Stomach smooth muscle (tissue), 2 donors: ENCODE measurements at regions not wholly inside any gene's neighbourhood (a gene's known extent, or its start where the extent isn't known, plus 50 kb on each side); places are given as distances from the start of the nearest gene placed in this dataset.
"Not testable (repeated sequence)": the region's sequence is repeated elsewhere in the genome, so short reads cannot be mapped to it uniquely, and the experiment has no call there.

Experiments used
- H3K27ac ChIP-seq: one replicate; pipeline ENCODE4 v1.7.0; 2013; ENCODE audit warnings: mild to moderate bottlenecking, low read length, inconsistent platforms
- H3K27me3 ChIP-seq, 2 donors: one replicate each; pipeline ENCODE4 v1.7.0; 2013; ENCODE audit warnings: low read length in 2 of 2; ENCODE audit not compliant: insufficient read depth in 2 of 2, control insufficient read depth in 1 of 2
- H3K36me3 ChIP-seq, 2 donors: one replicate each; pipeline ENCODE4 v1.7.0; 2013; ENCODE audit warnings: low read length in 2 of 2; ENCODE audit not compliant: control insufficient read depth in 2 of 2, insufficient read depth in 2 of 2
- H3K4me1 ChIP-seq: one replicate; pipeline ENCODE4 v1.7.0; 2013; ENCODE audit warnings: low read length; ENCODE audit not compliant: control insufficient read depth, insufficient read depth
- H3K4me3 ChIP-seq, 2 donors: one replicate each; pipeline ENCODE4 v1.7.0; 2013; ENCODE audit warnings: low read length in 2 of 2
- H3K9ac ChIP-seq, 2 donors: one replicate each; pipeline ENCODE4 v1.7.0; 2013; ENCODE audit warnings: low read length in 2 of 2, mild to moderate bottlenecking in 1 of 2
- H3K9me3 ChIP-seq, 2 donors: one replicate each; pipeline ENCODE4 v1.7.0; 2013; ENCODE audit warnings: low read length in 2 of 2; ENCODE audit not compliant: control insufficient read depth in 2 of 2
- donor health status: healthy.
- donor health status: Pancreatic carcinoma.

DNA sequence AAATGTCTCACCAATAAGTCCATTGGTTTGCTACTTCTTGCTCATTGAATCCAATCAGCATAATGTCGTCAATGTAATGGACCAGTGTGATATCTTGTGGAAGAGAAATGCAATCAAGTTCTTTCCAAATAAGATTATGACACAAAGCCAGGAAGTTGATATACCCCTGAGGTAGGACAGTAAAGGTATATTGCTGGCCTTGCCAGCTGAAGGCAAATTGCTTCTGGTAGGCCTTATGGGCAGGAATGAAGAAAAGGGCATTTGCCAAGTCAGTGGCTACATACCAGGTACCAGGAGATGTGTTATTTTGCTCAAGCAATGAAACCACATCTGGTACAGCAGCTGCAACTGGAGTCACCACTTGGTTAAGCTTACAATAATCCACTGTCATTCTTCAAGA is 276.1 kb downstream of the C12orf75 start:
- H3K36me3 ChIP-seq, H3K4me3 ChIP-seq, H3K9me3 ChIP-seq, H3K9ac ChIP-seq, H3K4me1 ChIP-seq, H3K27me3 ChIP-seq, H3K27ac ChIP-seq: not testable (repeated sequence)

- not testable (repeated sequence) for H3K4me1 ChIP-seq, H3K27me3 ChIP-seq, H3K9me3 ChIP-seq, H3K36me3 ChIP-seq, H3K9ac ChIP-seq, H3K4me3 ChIP-seq, H3K27ac ChIP-seq
Measured at GRCh38 chr12:105609001-105609400, 278.5 kb downstream of the C12orf75 start.

DNA sequence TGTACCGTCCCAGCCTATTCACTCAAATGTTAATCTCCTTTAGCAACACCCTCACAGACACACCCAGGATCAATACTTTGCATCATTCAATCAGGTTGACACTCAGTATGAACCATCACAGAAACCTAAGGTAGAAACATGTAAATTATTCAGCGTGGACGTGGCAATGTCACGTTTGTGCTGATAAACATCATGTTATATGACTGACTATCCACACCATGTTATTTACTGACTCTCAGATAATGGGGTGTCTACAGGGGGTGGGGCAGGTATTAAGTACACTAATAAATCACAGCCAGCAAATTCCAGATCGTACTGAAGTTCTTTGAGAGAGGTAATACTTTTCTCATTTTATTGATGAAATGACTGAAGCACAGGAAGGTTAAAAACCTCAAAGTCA is 280.0 kb downstream of the C12orf75 start:
- Histone ChIP-seq H3K36me3 (no peaks in the 10 kb centered on the region), H3K9me3 (no peaks in the 10 kb centered on the region), H3K4me1 (no peaks in the 10 kb centered on the region), H3K4me3 (no peak overlapping the region), H3K27ac (no peak overlapping the region), H3K27me3 (no peaks in the 10 kb centered on the region), H3K9ac (no peak overlapping the region)

GRCh38 chr12:105611340-105611739 is 280.8 kb downstream of the C12orf75 start:
- H3K9ac ChIP-seq = no peak overlapping the region

DNA sequence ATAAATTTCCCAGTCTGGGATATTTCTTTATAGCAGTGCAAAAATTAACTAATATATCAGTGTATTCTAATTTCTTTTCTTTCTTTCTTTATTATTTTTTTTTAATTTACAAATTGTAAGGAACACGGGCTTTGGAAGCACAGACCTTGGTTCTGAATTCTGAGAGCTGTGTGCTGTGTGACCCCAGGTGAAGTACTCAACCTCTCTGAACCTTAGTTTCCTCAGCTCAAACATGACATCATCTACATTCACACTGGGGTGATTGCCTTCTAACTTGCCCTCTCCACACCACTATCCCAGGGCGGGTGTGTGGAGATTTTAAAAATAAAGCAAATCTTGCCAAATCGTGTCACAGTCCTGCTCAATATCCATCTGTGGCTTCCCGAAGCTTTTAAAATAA is 282.8 kb downstream of the C12orf75 start:
- Histone ChIP-seq H3K27ac (no peak overlapping the region), H3K9ac (no peak overlapping the region), H3K27me3 (no peaks in the 10 kb centered on the region), H3K4me3 (no peak overlapping the region), H3K9me3 (no peaks in the 10 kb centered on the region), H3K36me3 (no peaks in the 10 kb centered on the region), H3K4me1 (no peaks in the 10 kb centered on the region)

More at GRCh38 chr12:105611340-105611739, 280.8 kb downstream of the C12orf75 start:
- H3K9me3 ChIP-seq = no peaks in the 10 kb centered on the region
- H3K4me1 ChIP-seq = no peaks in the 10 kb centered on the region
- H3K36me3 ChIP-seq = no peaks in the 10 kb centered on the region
- no peaks in the 10 kb centered on the region for H3K27me3 ChIP-seq
- no peak overlapping the region for H3K27ac ChIP-seq
- H3K4me3 ChIP-seq = no peak overlapping the region

DNA sequence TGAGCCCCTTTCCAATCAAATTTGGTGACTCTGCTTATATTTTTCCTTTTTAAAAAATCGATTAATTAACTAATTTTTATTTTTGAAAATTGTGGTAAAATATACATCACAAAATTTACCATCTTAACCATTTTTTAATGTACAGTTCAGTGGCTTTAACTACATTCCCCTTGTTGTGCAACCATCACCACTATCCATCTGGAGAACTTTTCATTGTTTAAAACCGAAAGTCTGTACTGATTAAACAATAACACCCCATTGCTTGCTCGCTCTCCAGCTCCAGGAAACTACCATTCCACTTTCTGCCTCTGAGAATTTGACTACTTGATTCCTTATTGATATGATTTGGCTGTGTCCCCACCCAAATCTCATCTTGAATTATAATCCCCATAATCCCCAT is 283.4 kb downstream of the C12orf75 start:
- Histone ChIP-seq H3K9me3 (no peaks in the 10 kb centered on the region), H3K27ac (no peak overlapping the region), H3K4me1 (no peaks in the 10 kb centered on the region), H3K9ac (no peak overlapping the region), H3K36me3 (no peaks in the 10 kb centered on the region), H3K27me3 (no peaks in the 10 kb centered on the region), H3K4me3 (no peak overlapping the region)

- Histone ChIP-seq H3K9ac (no peak overlapping the region), H3K27me3 (no peaks in the 10 kb centered on the region), H3K4me1 (no peaks in the 10 kb centered on the region), H3K9me3 (no peaks in the 10 kb centered on the region), H3K4me3 (no peak overlapping the region), H3K36me3 (no peaks in the 10 kb centered on the region), H3K27ac (no peak overlapping the region)
Measured at GRCh38 chr12:105616971-105617540, 286.6 kb downstream of the C12orf75 start.

DNA sequence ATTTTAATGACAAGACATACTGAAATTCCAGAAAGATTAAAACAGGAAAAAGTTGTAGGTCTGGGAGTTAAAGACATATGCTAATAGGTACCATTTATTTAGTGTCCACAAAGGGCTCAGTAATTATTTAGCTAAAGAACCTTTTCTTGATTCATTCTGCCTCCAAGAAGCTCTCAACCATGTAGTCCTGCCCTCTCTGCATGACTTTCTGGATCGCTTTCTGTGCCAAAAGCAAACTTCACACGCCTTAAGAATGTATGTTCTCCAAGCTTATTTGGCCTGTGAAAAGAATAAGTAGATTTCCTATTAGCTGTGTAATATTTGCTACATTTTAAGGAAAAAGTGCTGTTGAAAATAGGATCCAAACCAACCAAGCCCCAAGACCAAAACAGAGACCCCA is 291.7 kb downstream of the C12orf75 start:
- H3K4me1 ChIP-seq = no peaks in the 10 kb centered on the region
- no peak overlapping the region for H3K9ac ChIP-seq
- H3K4me3 ChIP-seq = no peak overlapping the region
- H3K27ac ChIP-seq = no peak overlapping the region
- H3K27me3 ChIP-seq = no peaks in the 10 kb centered on the region
- no peaks in the 10 kb centered on the region for H3K9me3 ChIP-seq
- H3K36me3 ChIP-seq = no peaks in the 10 kb centered on the region

- H3K4me1 ChIP-seq = no peaks in the 10 kb centered on the region
- H3K4me3 ChIP-seq = no peak overlapping the region
- no peaks in the 10 kb centered on the region for H3K9me3 ChIP-seq
- no peak overlapping the region for H3K27ac ChIP-seq
- H3K9ac ChIP-seq = no peak overlapping the region
- H3K27me3 ChIP-seq = no peaks in the 10 kb centered on the region
- no peaks in the 10 kb centered on the region for H3K36me3 ChIP-seq
Measured at GRCh38 chr12:105622846-105623736, 292.6 kb downstream of the C12orf75 start.

- Histone ChIP-seq H3K27ac (no peak overlapping the region), H3K9ac (no peak overlapping the region), H3K4me3 (no peak overlapping the region), H3K27me3 (no peaks in the 10 kb centered on the region), H3K4me1 (no peaks in the 10 kb centered on the region), H3K9me3 (no peaks in the 10 kb centered on the region), H3K36me3 (no peaks in the 10 kb centered on the region)
Measured at GRCh38 chr12:105626653-105627052, 296.2 kb downstream of the C12orf75 start.

GRCh38 chr12:105637470-105637869 is 307.0 kb downstream of the C12orf75 start:
- no peak overlapping the region for H3K27ac ChIP-seq
- no peaks in the 10 kb centered on the region for H3K27me3 ChIP-seq
- no peaks in the 10 kb centered on the region for H3K4me1 ChIP-seq
- H3K4me3 ChIP-seq = no peak overlapping the region
- no peak overlapping the region for H3K9ac ChIP-seq
- H3K9me3 ChIP-seq = no peaks in the 10 kb centered on the region
- H3K36me3 ChIP-seq = no peaks in the 10 kb centered on the region
